ENCODE measurements at regions not wholly inside any gene's neighbourhood (a gene's known extent, or its start where the extent isn't known, plus 50 kb on each side); places are given as distances from the start of the nearest gene placed in this dataset.

DNA sequence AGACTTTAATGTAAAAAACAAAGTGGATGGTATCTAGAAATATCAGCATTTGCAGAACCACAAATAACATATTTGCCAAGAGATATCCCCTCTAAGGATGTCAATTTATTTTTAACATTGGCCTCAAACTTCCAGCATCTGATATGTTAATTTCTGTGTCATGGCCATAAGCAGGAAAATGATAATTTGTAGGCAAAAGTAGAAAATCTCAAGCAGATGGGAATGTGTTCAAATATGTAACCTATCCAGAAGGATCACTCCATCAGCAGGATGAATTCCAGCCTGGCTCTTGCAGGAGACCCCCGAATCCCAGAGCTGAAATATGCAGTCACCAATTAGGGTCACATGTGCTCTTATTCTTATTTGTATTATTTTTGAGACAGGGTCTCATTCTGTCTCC, 55.4 kb upstream of the PRKX start:
- no peak for TF ChIP-seq POLR2A (conservative IDR thresholded peaks at IDR 0.05)
- TF ChIP-seq CHD1 (IDR thresholded peaks at IDR 0.05; ENCODE audit: low read length), result no peak
- TF ChIP-seq ZNF143 (CRISPR knock-in tag; IDR thresholded peaks at IDR 0.05), result no peak
- TF ChIP-seq CREB1 (IDR thresholded peaks at IDR 0.05), result no peak
- TF ChIP-seq CREB1 (CRISPR knock-in tag; IDR thresholded peaks at IDR 0.05), result no peak
- no peak for TF ChIP-seq TFAM (CRISPR knock-in tag; conservative IDR thresholded peaks at IDR 0.05)
- no peak for TF ChIP-seq FOXM1 (IDR thresholded peaks at IDR 0.05; ENCODE audit: low read depth)
- TF ChIP-seq FOXM1 (CRISPR knock-in tag; IDR thresholded peaks at IDR 0.05; ENCODE audit: low read depth), result no peak
- TF ChIP-seq MXI1 (IDR thresholded peaks at IDR 0.05; ENCODE audit: low read depth, low read length), result no peak
- TF ChIP-seq, protein P1, sequence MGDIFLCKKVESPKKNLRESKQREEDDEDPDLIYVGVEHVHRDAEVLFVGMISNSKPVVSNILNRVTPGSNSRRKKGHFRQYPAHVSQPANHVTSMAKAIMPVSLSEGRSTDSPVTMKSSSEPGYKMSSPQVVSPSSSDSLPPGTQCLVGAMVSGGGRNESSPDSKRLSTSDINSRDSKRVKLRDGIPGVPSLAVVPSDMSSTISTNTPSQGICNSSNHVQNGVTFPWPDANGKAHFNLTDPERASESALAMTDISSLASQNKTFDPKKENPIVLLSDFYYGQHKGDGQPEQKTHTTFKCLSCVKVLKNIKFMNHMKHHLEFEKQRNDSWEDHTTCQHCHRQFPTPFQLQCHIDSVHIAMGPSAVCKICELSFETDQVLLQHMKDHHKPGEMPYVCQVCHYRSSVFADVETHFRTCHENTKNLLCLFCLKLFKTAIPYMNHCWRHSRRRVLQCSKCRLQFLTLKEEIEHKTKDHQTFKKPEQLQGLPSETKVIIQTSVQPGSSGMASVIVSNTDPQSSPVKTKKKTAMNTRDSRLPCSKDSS (IDR thresholded peaks at IDR 0.05; ENCODE audit: low read depth, partially characterized antibody), result no peak
- no peak for TF ChIP-seq TEAD1 (CRISPR knock-in tag; IDR thresholded peaks at IDR 0.05)
- TF ChIP-seq PRMT5 (CRISPR knock-in tag; IDR thresholded peaks at IDR 0.05), result no peak
- TF ChIP-seq ATF7 (IDR thresholded peaks at IDR 0.05), result no peak
